MG63 (cell line): ENCODE measurements at regions not wholly inside any gene's neighbourhood (a gene's known extent, or its start where the extent isn't known, plus 50 kb on each side); places are given as distances from the start of the nearest gene placed in this dataset.
"Not testable (repeated sequence)": the region's sequence is repeated elsewhere in the genome, so short reads cannot be mapped to it uniquely, and the experiment has no call there.

Experiments used
- DNase-seq: peaks from one replicate; pipeline ENCODE4 v3.0.0-alpha.2; 2020
- H3K27me3 ChIP-seq: fragments of 250-450 bp; sonication (Bioruptor Pico); 2 replicates; pipeline ENCODE4 v1.5.1; 2020; ENCODE audit warnings: mild to moderate bottlenecking, moderate library complexity
- H3K36me3 ChIP-seq: fragments of 250-450 bp; sonication (Bioruptor Pico); 2 replicates; pipeline ENCODE4 v1.5.1; 2020; ENCODE audit warnings: mild to moderate bottlenecking, moderate library complexity
- H3K4me3 ChIP-seq: fragments of 250-450 bp; sonication (Bioruptor Pico); 2 replicates; pipeline ENCODE4 v1.5.1; 2020; ENCODE audit warnings: mild to moderate bottlenecking, moderate library complexity
- H3K9me3 ChIP-seq: fragments of 250-450 bp; sonication (Bioruptor Pico); 2 replicates; pipeline ENCODE4 v1.5.1; 2020; ENCODE audit warnings: mild to moderate bottlenecking, moderate library complexity

- Histone ChIP-seq H3K27me3 (no peaks in the 10 kb centered on the region), H3K4me3 (no peak overlapping the region), H3K36me3 (no peaks in the 10 kb centered on the region), H3K9me3 (peaks cover 4% of the 10 kb centered on the region; the same call in 1 of the 2 replicates)
- no peak for DNase-seq
Measured at GRCh38 chr5:18653216-18653752, 1019.0 kb downstream of the TAF11L14 start.

GRCh38 chr5:18660511-18660910, 1026.3 kb downstream of the TAF11L14 start:
- Histone ChIP-seq H3K36me3 (no peaks in the 10 kb centered on the region), H3K4me3 (no peak overlapping the region), H3K27me3 (no peaks in the 10 kb centered on the region), H3K9me3 (no peaks in the 10 kb centered on the region)
- no peak for DNase-seq

DNA sequence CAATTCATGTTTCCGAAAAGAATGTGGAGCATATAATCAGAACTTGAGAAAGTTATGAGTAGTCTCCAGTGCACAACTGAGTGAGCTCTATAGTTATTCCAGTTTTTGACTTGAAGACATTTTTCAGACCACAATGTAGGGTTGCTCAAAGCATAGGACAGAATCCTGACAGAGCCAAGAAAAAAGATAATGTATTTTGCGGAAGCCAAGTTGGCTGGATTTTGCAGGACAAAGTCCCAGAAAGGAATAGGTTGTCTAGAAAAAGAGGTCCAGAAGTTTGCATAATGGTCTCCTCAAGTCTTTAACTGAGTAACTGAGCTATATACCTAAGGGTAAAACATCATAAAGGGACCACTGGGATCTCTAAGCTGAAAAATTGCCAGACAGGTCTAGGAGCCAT, 1028.0 kb downstream of the TAF11L14 start:
- no peak for DNase-seq
- Histone ChIP-seq H3K4me3 (no peak overlapping the region), H3K27me3 (no peaks in the 10 kb centered on the region), H3K9me3 (no peaks in the 10 kb centered on the region), H3K36me3 (no peaks in the 10 kb centered on the region)

DNA sequence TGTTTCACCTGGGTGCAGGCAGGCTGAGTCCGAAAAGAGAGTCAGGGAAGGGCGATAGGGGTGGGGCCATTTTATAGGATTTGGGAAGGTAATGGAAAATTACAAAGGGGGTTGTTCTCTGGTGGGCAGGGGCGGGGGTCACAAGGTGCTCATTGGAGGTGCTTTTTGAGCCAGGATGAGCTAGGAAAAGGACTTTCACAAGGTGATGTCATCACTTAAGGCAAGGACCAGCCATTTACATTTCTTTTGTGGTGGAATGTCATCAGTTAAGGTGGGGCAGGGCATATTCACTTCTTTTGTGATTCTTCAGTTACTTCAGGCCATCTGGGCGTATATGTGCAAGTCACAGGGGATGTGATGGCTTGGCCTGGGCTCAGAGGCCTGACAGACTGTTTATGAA, 1040.0 kb downstream of the TAF11L14 start:
- not testable (repeated sequence) for DNase-seq, H3K4me3 ChIP-seq, H3K9me3 ChIP-seq, H3K27me3 ChIP-seq, H3K36me3 ChIP-seq

GRCh38 chr5:18675041-18675440, 1040.8 kb downstream of the TAF11L14 start:
- no peaks in the 10 kb centered on the region for H3K27me3 ChIP-seq
- H3K36me3 ChIP-seq = no peaks in the 10 kb centered on the region
- H3K4me3 ChIP-seq = no peak overlapping the region
- no peak for DNase-seq
- no peaks in the 10 kb centered on the region for H3K9me3 ChIP-seq

GRCh38 chr5:18686253-18686652, 1052.0 kb downstream of the TAF11L14 start:
- Histone ChIP-seq H3K4me3 (no peak overlapping the region), H3K27me3 (no peaks in the 10 kb centered on the region), H3K9me3 (no peaks in the 10 kb centered on the region), H3K36me3 (no peaks in the 10 kb centered on the region)
- DNase-seq = no peak

- no peaks in the 10 kb centered on the region for H3K27me3 ChIP-seq
- no peaks in the 10 kb centered on the region for H3K9me3 ChIP-seq
- no peaks in the 10 kb centered on the region for H3K36me3 ChIP-seq
- DNase-seq = no peak
- no peak overlapping the region for H3K4me3 ChIP-seq
Measured at GRCh38 chr5:18687429-18687828, 1053.2 kb downstream of the TAF11L14 start.

DNA sequence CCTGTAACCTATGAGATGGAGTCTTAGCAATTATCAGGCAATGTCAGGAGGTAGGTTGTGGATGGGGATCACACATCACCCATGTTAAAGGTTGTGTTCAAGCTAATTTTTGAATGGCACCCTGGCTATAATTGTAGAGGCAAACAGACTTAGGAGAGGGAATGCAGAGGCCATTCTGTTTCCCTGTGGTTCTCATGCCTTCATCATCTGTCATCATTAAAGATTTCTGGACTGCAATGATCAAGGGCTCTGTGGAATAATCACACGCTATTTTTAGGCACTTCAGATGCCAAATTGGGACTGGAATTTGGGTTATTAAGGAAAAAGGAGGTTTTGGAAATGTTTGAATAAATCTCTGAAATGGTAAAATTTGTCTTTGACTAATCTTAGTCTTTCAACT, 1065.4 kb downstream of the TAF11L14 start:
- Histone ChIP-seq H3K36me3 (no peaks in the 10 kb centered on the region), H3K27me3 (no peaks in the 10 kb centered on the region), H3K9me3 (no peaks in the 10 kb centered on the region), H3K4me3 (no peak overlapping the region)
- no peak for DNase-seq

- Histone ChIP-seq H3K27me3 (no peaks in the 10 kb centered on the region), H3K9me3 (no peaks in the 10 kb centered on the region), H3K4me3 (no peak overlapping the region), H3K36me3 (no peaks in the 10 kb centered on the region)
- no peak for DNase-seq
Measured at GRCh38 chr5:18702821-18703220, 1068.6 kb downstream of the TAF11L14 start.

DNA sequence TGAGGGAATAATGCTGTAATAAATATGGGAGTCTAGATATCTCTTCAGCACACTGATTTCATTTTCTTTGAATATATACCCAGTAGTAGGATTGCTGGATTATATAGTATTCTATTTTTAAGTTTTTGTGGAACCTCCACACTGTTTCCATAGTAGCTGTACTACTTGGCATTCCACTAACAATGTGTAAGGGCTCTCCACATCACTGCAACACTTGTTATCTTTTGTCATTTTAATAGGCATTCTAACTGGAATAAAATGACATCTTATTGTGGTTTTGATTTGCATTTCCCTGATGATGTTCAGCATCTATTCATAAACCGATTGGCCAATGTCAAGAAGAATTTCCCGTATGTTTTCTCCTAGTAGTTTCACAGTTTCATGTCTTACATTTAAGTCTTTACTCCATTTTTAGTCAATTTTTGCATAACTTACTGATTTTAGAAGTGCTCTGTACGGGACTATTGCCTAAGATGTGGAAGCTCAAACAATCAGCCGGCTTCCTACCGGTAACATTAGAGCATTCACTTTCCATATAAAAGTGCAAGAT, 1078.8 kb downstream of the TAF11L14 start:
- Histone ChIP-seq H3K36me3 (no peaks in the 10 kb centered on the region), H3K4me3 (no peak overlapping the region), H3K9me3 (no peaks in the 10 kb centered on the region), H3K27me3 (0 out of 2 replicates have a peak, but pooled peaks cover 3% of the 10 kb centered on the region)
- DNase-seq = no peak

DNA sequence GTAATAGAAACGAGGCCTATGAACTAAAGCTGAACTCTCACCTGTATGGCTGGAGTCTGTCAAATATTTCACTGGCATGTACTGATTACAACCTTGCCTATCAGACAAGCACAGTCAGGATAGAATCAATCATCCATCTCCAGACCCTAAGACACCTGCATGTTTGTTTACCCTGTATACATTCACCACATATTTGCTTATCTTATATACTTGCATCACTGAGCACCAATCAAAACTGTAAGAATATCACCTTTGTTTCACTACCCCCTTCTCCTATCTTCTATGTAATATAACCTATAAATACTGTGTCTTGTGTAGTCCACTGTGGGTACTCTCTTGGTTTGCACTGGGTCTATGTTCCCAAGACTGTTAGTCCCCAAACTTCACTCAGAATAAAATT, 1085.7 kb downstream of the TAF11L14 start:
- H3K4me3 ChIP-seq = no peak overlapping the region
- no peak for DNase-seq
- H3K27me3 ChIP-seq = no peaks in the 10 kb centered on the region
- H3K36me3 ChIP-seq = no peaks in the 10 kb centered on the region
- H3K9me3 ChIP-seq = no peaks in the 10 kb centered on the region

DNA sequence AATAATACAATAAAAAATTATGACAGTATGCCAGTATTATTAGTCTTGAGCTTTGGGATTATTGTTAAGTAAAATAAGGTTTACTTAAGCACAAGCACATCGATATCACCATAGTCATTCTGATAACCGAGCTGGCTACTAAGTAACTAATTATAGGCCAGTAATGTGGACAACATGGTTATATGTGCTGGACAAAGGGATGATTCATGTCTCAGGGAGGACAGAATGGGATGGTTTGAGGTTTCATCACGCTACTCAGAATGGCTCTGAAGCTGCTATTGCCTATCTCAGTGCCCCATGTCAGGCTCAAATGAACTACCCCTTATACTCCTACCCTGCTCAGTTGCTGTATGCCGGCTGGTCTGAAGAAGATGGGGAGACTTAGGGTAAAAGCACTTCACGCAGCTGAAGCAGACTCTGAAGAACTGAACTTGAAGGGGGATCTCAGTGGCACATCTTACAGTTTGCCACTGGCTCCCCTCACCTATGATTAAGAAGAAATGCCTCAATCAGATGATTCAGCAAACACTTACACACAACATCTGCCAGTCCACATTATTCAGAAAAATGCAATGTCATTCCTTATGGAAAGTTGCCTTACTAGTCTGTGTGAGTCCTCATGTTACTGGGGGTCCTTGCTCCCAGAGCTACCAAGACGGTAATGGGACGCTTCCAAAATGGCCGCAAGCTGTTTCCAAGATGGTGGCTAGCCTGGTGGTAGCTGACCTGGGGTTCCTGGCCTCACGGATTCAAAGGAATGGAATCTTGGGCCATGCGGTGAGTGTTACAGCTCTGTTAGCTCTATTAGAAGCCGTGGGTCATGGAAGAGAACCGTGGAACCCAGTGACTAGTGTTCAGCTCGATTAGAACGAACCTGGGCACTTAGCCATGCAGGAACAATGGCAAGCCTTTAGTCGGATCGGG, 1098.6 kb downstream of the TAF11L14 start:
- Histone ChIP-seq H3K36me3 (peaks cover 3% of the 10 kb centered on the region; the same call in 1 of the 2 replicates), H3K27me3 (no peaks in the 10 kb centered on the region), H3K9me3 (no peaks in the 10 kb centered on the region), H3K4me3 (no peak overlapping the region)
- no peak for DNase-seq

GRCh38 chr5:18736051-18736398, 1101.8 kb downstream of the TAF11L14 start:
- Histone ChIP-seq H3K36me3 (peaks cover 3% of the 10 kb centered on the region; the same call in 1 of the 2 replicates), H3K4me3 (no peak overlapping the region), H3K9me3 (no peaks in the 10 kb centered on the region), H3K27me3 (no peaks in the 10 kb centered on the region)
- no peak for DNase-seq

- not testable (repeated sequence) for H3K27me3 ChIP-seq, H3K9me3 ChIP-seq, DNase-seq, H3K36me3 ChIP-seq, H3K4me3 ChIP-seq
Measured at GRCh38 chr5:18736736-18737135, 1102.5 kb downstream of the TAF11L14 start.

- H3K27me3 ChIP-seq = no peaks in the 10 kb centered on the region
- no peak for DNase-seq
- H3K9me3 ChIP-seq = no peaks in the 10 kb centered on the region
- H3K36me3 ChIP-seq = no peaks in the 10 kb centered on the region
- H3K4me3 ChIP-seq = no peak overlapping the region
Measured at GRCh38 chr5:18740301-18740700, 1106.0 kb downstream of the TAF11L14 start.

DNA sequence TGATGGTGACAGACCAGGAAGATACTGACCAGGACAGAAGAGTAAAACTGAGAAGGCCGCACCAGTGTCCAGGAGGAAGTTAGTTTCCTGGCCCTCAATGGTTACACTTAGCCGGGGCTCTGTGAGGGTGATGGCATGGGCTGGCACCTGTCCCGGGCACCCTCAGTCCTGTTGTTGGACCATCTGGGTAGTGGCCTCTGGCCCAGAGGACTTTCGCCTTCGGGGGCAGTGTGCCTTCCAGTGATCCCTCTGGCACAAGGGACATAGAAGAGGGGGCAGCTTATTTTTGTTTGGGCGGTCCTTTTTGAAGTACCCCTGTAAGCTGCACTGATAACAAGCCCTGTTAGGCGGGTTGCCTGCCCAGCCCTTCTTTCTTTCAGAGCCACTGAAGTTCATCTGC, 1108.6 kb downstream of the TAF11L14 start:
- Histone ChIP-seq H3K36me3 (no peaks in the 10 kb centered on the region), H3K4me3 (no peak overlapping the region), H3K9me3 (peaks cover 4% of the 10 kb centered on the region; the same call in 1 of the 2 replicates), H3K27me3 (no peaks in the 10 kb centered on the region)
- DNase-seq = no peak

DNA sequence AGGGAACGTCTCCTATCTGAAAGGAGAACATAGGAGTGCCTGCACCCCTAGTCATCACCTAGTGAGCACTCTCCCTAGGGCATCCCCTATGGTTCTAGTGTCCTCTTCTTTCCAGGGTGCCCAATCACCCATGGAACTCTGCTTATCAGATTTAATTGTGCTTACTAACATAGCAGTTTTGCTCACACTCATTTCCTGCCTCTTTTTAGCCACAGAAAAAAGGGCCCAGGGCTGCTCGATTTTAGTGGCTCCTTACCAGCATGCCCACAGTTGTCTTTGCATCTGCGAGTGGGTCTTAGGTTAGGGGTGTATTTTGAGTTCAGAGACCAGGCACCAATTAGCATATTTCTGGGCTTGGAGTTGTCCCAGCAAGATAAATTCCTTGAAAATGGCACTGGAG, 1110.2 kb downstream of the TAF11L14 start:
- Histone ChIP-seq H3K27me3 (no peaks in the 10 kb centered on the region), H3K9me3 (peaks cover 7% of the 10 kb centered on the region; the same call in 1 of the 2 replicates), H3K36me3 (no peaks in the 10 kb centered on the region), H3K4me3 (peak overlapping the region; percentile 69; the same call in 1 of the 2 replicates)
- no peak for DNase-seq
